Stimulated activated naive CD4-positive, alpha-beta T cell (primary cell): ENCODE measurements at regions not wholly inside any gene's neighbourhood (a gene's known extent, or its start where the extent isn't known, plus 50 kb on each side); places are given as distances from the start of the nearest gene placed in this dataset.
"Not testable (repeated sequence)": the region's sequence is repeated elsewhere in the genome, so short reads cannot be mapped to it uniquely, and the experiment has no call there.

ENCODE experiments used
- DNase-seq, 6 experiments: peaks; one replicate each; lab custom pipeline; 2025; lab: John Stamatoyannopoulos, UW

GRCh38 chr3:82761858-82762257 lies 1000.4 kb upstream of the GBE1 start:
- DNase-seq: no peak

GRCh38 chr3:82745544-82745943 lies 984.1 kb upstream of the GBE1 start:
- no peak for DNase-seq

- no peak for DNase-seq
These were observed 981.8 kb upstream of the GBE1 start for GRCh38 chr3:82743196-82743595.

- DNase-seq: no peak
These were observed 979.9 kb upstream of the GBE1 start for GRCh38 chr3:82741346-82741745.

- DNase-seq: no peak
These were observed 977.9 kb upstream of the GBE1 start for GRCh38 chr3:82739390-82739789.

- DNase-seq: no peak
These were observed 975.3 kb upstream of the GBE1 start for GRCh38 chr3:82736696-82737277.

GRCh38 chr3:82715091-82715856 lies 953.8 kb upstream of the GBE1 start:
- DNase-seq: no peak

GRCh38 chr3:82707035-82707434 lies 945.6 kb upstream of the GBE1 start:
- no peak for DNase-seq

GRCh38 chr3:82685761-82686160 lies 924.3 kb upstream of the GBE1 start:
- no peak for DNase-seq

- no peak for DNase-seq
These were observed 915.0 kb upstream of the GBE1 start for GRCh38 chr3:82676356-82677026.

- no peak for DNase-seq
These were observed 911.5 kb upstream of the GBE1 start for GRCh38 chr3:82672966-82673365.

- no peak for DNase-seq
These were observed 910.0 kb upstream of the GBE1 start for GRCh38 chr3:82671466-82671865.

- DNase-seq: no peak
These were observed 893.3 kb upstream of the GBE1 start for GRCh38 chr3:82654708-82655107.

GRCh38 chr3:82643948-82644347 lies 882.5 kb upstream of the GBE1 start:
- no peak for DNase-seq

- no peak for DNase-seq
These were observed 880.3 kb upstream of the GBE1 start for GRCh38 chr3:82641701-82642100.

GRCh38 chr3:82640254-82640653 lies 878.8 kb upstream of the GBE1 start:
- DNase-seq: no peak

- DNase-seq: no peak
These were observed 876.1 kb upstream of the GBE1 start for GRCh38 chr3:82637574-82637973.

GRCh38 chr3:82636177-82636576 lies 874.7 kb upstream of the GBE1 start:
- DNase-seq: no peak

- DNase-seq: no peak
These were observed 871.9 kb upstream of the GBE1 start for GRCh38 chr3:82633319-82633718.

GRCh38 chr3:82629937-82630336 lies 868.5 kb upstream of the GBE1 start:
- DNase-seq: no peak

GRCh38 chr3:82628385-82629014 lies 867.1 kb upstream of the GBE1 start:
- DNase-seq: no peak

GRCh38 chr3:82627733-82628132 lies 866.3 kb upstream of the GBE1 start:
- DNase-seq: no peak

- not testable (repeated sequence) for DNase-seq
These were observed 859.3 kb upstream of the GBE1 start for GRCh38 chr3:82620744-82621143.
